ENCODE measurements at regions not wholly inside any gene's neighbourhood (a gene's known extent, or its start where the extent isn't known, plus 50 kb on each side); places are given as distances from the start of the nearest gene placed in this dataset.

DNA sequence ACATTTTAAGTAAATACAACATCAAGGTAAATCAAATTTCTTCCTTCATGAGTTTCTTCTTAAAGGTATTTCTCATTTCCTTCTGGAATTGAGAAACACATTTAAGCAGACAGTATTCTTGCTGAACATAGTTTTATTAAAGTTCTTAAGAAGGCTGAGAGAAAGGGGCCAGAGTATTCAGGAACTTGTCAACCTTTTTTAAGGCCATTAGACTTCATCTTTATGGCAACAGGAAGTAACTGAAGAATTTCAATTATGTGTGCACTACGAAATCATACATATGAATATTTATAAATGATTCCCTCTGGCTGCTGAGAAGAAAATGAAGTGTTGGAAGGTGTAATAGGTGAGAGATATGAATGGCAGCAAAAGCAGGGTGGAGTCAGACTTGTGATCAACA, 829.4 kb upstream of the DPPA4 start:
- no peaks in the 10 kb centered on the region for H3K4me1 ChIP-seq (ENCODE audit: control insufficient read depth in 4 of 4, insufficient read depth in 4 of 4, low read length in 3 of 4)
- H3K27ac ChIP-seq (ENCODE audit: low read depth in 1 of 2, low read length in 2 of 2) = no peak overlapping the region
- H3K9me3 ChIP-seq (ENCODE audit: control insufficient read depth in 4 of 4, low read length in 3 of 4) = no peaks in the 10 kb centered on the region
- no peak overlapping the region for H3K4me3 ChIP-seq (ENCODE audit: low read depth in 1 of 3, low read length in 3 of 3)
- no peak overlapping the region for H3K9ac ChIP-seq (ENCODE audit: low read depth in 1 of 2, low read length in 2 of 2)
- no peak for DNase-seq (ENCODE audit: low spot score)
- no peak for TF ChIP-seq JUND (IDR thresholded peaks at IDR 0.05)
- no peak for TF ChIP-seq FOXA1 (IDR thresholded peaks at IDR 0.05)
- TF ChIP-seq, protein P1, sequence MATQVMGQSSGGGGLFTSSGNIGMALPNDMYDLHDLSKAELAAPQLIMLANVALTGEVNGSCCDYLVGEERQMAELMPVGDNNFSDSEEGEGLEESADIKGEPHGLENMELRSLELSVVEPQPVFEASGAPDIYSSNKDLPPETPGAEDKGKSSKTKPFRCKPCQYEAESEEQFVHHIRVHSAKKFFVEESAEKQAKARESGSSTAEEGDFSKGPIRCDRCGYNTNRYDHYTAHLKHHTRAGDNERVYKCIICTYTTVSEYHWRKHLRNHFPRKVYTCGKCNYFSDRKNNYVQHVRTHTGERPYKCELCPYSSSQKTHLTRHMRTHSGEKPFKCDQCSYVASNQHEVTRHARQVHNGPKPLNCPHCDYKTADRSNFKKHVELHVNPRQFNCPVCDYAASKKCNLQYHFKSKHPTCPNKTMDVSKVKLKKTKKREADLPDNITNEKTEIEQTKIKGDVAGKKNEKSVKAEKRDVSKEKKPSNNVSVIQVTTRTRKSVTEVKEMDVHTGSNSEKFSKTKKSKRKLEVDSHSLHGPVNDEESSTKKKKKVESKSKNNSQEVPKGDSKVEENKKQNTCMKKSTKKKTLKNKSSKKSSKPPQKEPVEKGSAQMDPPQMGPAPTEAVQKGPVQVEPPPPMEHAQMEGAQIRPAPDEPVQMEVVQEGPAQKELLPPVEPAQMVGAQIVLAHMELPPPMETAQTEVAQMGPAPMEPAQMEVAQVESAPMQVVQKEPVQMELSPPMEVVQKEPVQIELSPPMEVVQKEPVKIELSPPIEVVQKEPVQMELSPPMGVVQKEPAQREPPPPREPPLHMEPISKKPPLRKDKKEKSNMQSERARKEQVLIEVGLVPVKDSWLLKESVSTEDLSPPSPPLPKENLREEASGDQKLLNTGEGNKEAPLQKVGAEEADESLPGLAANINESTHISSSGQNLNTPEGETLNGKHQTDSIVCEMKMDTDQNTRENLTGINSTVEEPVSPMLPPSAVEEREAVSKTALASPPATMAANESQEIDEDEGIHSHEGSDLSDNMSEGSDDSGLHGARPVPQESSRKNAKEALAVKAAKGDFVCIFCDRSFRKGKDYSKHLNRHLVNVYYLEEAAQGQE (IDR thresholded peaks at IDR 0.05) = no peak
- TF ChIP-seq, protein P2, sequence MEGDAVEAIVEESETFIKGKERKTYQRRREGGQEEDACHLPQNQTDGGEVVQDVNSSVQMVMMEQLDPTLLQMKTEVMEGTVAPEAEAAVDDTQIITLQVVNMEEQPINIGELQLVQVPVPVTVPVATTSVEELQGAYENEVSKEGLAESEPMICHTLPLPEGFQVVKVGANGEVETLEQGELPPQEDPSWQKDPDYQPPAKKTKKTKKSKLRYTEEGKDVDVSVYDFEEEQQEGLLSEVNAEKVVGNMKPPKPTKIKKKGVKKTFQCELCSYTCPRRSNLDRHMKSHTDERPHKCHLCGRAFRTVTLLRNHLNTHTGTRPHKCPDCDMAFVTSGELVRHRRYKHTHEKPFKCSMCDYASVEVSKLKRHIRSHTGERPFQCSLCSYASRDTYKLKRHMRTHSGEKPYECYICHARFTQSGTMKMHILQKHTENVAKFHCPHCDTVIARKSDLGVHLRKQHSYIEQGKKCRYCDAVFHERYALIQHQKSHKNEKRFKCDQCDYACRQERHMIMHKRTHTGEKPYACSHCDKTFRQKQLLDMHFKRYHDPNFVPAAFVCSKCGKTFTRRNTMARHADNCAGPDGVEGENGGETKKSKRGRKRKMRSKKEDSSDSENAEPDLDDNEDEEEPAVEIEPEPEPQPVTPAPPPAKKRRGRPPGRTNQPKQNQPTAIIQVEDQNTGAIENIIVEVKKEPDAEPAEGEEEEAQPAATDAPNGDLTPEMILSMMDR (IDR thresholded peaks at IDR 0.05; ENCODE audit: low read depth, low read length, missing input control) = no peak
- no peak for TF ChIP-seq RXRA (IDR thresholded peaks at IDR 0.05)
- TF ChIP-seq NR2F2 (IDR thresholded peaks at IDR 0.05) = no peak
- no peak for TF ChIP-seq TAF1 (conservative IDR thresholded peaks at IDR 0.05)
- TF ChIP-seq, protein P3, sequence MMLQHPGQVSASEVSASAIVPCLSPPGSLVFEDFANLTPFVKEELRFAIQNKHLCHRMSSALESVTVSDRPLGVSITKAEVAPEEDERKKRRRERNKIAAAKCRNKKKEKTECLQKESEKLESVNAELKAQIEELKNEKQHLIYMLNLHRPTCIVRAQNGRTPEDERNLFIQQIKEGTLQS (IDR thresholded peaks at IDR 0.05) = no peak
- no peak for TF ChIP-seq EGR1 (IDR thresholded peaks at IDR 0.05; ENCODE audit: low read depth in 2 of 2)
- no peak for TF ChIP-seq RAD21 (IDR thresholded peaks at IDR 0.05)
- TF ChIP-seq, protein P4, sequence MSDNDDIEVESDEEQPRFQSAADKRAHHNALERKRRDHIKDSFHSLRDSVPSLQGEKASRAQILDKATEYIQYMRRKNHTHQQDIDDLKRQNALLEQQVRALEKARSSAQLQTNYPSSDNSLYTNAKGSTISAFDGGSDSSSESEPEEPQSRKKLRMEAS (IDR thresholded peaks at IDR 0.05) = no peak
- no peak for TF ChIP-seq GABPA (IDR thresholded peaks at IDR 0.05 in 1 of 2, conservative IDR thresholded peaks at IDR 0.05 in 1 of 2)
- 80% methylated on average over 1 of the region's 1 CpG for WGBS
- H3K36me3 ChIP-seq (ENCODE audit: control insufficient read depth in 4 of 4, insufficient read depth in 3 of 4, low read depth in 1 of 4, low read length in 3 of 4) = no peaks in the 10 kb centered on the region
- H3K27me3 ChIP-seq (ENCODE audit: control insufficient read depth in 4 of 4, insufficient read depth in 4 of 4, low read length in 3 of 4) = no peaks in the 10 kb centered on the region

DNA sequence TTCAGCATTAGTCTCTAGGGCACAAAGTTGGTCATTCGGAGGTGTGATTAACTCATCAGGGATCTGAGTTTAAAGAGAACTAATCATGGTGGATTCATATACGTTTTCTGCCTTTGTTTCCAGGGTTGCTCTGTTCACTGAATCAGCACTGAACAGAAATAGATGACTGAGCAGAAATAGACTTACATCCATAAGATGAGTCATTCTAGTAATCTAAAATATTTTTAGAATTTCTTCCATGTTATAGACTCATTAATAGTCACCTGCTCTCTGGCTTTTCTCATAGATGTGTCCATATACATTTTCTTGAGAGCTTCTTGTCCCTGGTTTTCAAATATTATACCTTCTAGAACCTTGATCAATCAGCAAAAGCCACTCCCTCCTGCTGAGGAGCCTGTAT, 837.6 kb upstream of the DPPA4 start:
- no peak for DNase-seq (ENCODE audit: low spot score)
- H3K27ac ChIP-seq (ENCODE audit: low read depth in 1 of 2, low read length in 2 of 2) = no peak overlapping the region
- no peaks in the 10 kb centered on the region for H3K9me3 ChIP-seq (ENCODE audit: control insufficient read depth in 4 of 4, low read length in 3 of 4)
- H3K4me3 ChIP-seq (ENCODE audit: low read depth in 1 of 3, low read length in 3 of 3) = no peak overlapping the region
- TF ChIP-seq, protein P4 (IDR thresholded peaks at IDR 0.05) = no peak
- TF ChIP-seq RXRA (IDR thresholded peaks at IDR 0.05) (no peak), NR2F2 (IDR thresholded peaks at IDR 0.05) (no peak), FOXA1 (IDR thresholded peaks at IDR 0.05) (no peak), RAD21 (IDR thresholded peaks at IDR 0.05) (no peak), EGR1 (IDR thresholded peaks at IDR 0.05; ENCODE audit: low read depth in 2 of 2) (no peak), TAF1 (conservative IDR thresholded peaks at IDR 0.05) (no peak), YY1 (IDR thresholded peaks at IDR 0.05) (no peak), HNF4G (IDR thresholded peaks at IDR 0.05) (no peak), JUND (IDR thresholded peaks at IDR 0.05) (no peak), SP1 (IDR thresholded peaks at IDR 0.05) (no peak), GABPA (IDR thresholded peaks at IDR 0.05 in 1 of 2, conservative IDR thresholded peaks at IDR 0.05 in 1 of 2) (no peak), FOXA2 (IDR thresholded peaks at IDR 0.05) (no peak)
- TF ChIP-seq, protein P1 (IDR thresholded peaks at IDR 0.05) = no peak
- TF ChIP-seq, protein P2 (IDR thresholded peaks at IDR 0.05; ENCODE audit: low read depth, low read length, missing input control) = no peak
- TF ChIP-seq, protein P3 (IDR thresholded peaks at IDR 0.05) = no peak
- no peak overlapping the region for H3K9ac ChIP-seq (ENCODE audit: low read depth in 1 of 2, low read length in 2 of 2)
- WGBS = 78% methylated on average over 2 of the region's 2 CpGs
- peaks cover 0 to 7% (median 2%) of the 10 kb centered on the region in 4 donors for H3K4me1 ChIP-seq (ENCODE audit: control insufficient read depth in 4 of 4, insufficient read depth in 4 of 4, low read length in 3 of 4)
- H3K27me3 ChIP-seq (ENCODE audit: control insufficient read depth in 4 of 4, insufficient read depth in 4 of 4, low read length in 3 of 4) = no peaks in the 10 kb centered on the region
- H3K36me3 ChIP-seq (ENCODE audit: control insufficient read depth in 4 of 4, insufficient read depth in 3 of 4, low read depth in 1 of 4, low read length in 3 of 4) = no peaks in the 10 kb centered on the region
